GM06990 (cell line): ENCODE measurements at regions not wholly inside any gene's neighbourhood (a gene's known extent, or its start where the extent isn't known, plus 50 kb on each side); places are given as distances from the start of the nearest gene placed in this dataset.

Source experiments
- DNase-seq: peaks from one replicate; pipeline ENCODE4 v3.0.0-alpha.2; 2011; ENCODE audit not compliant: insufficient read length; ENCODE audit errors: extremely low read depth
- H3K27me3 ChIP-seq: replicated peaks from 2 replicates; pipeline ENCODE4 v1.6.0; 2011; ENCODE audit warnings: low read length; ENCODE audit not compliant: control insufficient read depth, insufficient read depth
- H3K36me3 ChIP-seq: 2 replicates; pipeline ENCODE4 v1.5.1; 2011; ENCODE audit warnings: low read length; ENCODE audit not compliant: control insufficient read depth, insufficient read depth
- H3K4me3 ChIP-seq: replicated peaks from 2 replicates; pipeline ENCODE4 v1.5.1; 2011; ENCODE audit warnings: low read depth, mild to moderate bottlenecking, control low read depth, low read length
- TF ChIP-seq, protein P1 (sequence below): IDR thresholded peaks from 2 replicates; pipeline ENCODE4 v1.5.1; 2011; ENCODE audit warnings: low read length, control low read depth, mild to moderate bottlenecking, inconsistent platforms; ENCODE audit not compliant: insufficient read depth, poor library complexity, severe bottlenecking

DNA sequence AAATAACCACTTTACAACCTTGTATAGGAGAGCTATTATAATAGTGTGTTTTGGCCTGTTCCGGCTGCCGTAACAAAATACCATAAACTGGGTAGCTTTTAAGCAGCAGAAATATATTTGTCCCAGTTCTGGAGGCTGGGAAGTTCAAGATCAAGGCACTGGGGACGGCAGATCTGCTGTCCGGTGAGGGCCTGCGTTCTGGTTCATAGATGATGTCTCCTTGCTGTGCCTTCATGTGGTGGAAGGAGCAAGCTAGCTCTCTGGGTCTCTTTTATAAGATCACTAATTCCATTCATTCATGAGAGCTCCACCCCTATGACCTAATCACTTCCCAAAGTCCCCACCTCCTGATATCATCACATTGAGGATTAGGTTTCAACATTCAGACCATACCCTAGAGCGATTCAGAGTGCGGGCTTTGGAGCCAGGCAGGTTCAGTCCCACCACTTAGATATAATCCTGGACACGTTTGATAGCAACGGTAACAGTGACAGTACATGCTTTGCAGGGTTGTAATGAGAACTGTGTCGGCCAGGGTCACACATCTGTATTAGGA is 76.2 kb upstream of the ZFHX3 start:
- TF ChIP-seq, protein P1, sequence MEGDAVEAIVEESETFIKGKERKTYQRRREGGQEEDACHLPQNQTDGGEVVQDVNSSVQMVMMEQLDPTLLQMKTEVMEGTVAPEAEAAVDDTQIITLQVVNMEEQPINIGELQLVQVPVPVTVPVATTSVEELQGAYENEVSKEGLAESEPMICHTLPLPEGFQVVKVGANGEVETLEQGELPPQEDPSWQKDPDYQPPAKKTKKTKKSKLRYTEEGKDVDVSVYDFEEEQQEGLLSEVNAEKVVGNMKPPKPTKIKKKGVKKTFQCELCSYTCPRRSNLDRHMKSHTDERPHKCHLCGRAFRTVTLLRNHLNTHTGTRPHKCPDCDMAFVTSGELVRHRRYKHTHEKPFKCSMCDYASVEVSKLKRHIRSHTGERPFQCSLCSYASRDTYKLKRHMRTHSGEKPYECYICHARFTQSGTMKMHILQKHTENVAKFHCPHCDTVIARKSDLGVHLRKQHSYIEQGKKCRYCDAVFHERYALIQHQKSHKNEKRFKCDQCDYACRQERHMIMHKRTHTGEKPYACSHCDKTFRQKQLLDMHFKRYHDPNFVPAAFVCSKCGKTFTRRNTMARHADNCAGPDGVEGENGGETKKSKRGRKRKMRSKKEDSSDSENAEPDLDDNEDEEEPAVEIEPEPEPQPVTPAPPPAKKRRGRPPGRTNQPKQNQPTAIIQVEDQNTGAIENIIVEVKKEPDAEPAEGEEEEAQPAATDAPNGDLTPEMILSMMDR: no peak
- no peaks in the 10 kb centered on the region for H3K27me3 ChIP-seq
- DNase-seq: no peak
- H3K36me3 ChIP-seq: no peaks in the 10 kb centered on the region
- H3K4me3 ChIP-seq: no peak overlapping the region

DNA sequence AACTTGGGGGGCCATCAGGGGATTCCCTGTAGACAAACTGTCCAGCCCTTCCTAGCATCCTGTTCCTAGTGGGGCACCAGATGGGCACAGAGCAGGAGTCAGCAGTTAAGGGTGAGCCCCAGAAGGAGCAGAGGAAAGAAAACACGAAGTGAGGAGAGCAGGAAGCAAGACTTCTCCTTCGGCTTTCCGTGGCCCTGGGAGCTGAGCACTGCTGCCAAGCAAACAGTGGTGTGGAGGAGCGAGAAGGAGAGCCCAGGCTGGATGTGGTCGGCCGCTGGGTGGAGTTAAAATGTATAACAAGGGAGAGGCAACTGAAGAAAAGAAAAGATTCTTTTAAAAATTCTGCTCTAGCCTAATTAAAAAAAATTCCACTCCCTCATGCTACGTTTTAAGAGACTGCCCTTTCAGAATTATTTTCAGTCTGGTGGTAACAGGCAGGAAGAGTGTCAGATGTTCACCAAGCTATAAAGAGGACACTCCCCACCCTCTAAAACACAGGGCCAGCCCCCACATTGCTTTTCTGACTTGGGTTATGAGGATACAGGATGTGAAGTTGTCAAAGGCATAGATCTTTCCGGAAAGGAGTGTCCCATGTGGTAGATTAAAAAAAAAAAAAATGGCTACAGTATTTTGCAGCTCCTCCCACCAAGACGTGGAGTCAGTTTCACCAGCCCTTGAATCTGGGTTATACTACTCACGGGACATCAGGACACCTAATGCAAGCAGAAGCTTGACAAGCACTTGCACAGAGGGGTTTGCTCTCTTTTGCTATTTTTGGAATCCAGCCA is 74.9 kb upstream of the ZFHX3 start:
- Histone ChIP-seq H3K4me3 (no peak overlapping the region), H3K27me3 (no peaks in the 10 kb centered on the region), H3K36me3 (no peaks in the 10 kb centered on the region)
- TF ChIP-seq, protein P1: no peak
- DNase-seq: no peak

DNA sequence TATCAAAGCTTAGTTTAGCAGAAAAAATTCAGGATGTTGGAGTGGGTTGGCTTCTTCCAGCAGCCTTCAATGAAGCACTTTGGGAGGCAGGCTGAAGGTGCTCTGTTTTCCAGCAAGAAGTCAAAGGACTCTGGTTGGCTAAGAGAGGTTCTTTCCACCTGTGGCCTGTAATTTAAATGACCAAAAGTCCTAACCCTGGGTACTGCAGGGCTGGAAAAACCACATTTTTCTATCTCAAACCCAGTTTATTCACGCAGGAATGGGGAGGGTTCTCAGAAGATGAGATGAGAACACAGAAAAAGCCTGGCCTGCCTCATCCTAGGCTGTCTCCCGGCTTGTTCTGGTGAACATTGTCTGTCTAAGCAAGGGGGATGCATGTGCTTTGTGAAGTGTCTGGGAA is 68.6 kb upstream of the ZFHX3 start:
- Histone ChIP-seq H3K27me3 (no peaks in the 10 kb centered on the region; the same call in 1 of the 2 replicates), H3K4me3 (no peak overlapping the region), H3K36me3 (no peaks in the 10 kb centered on the region)
- TF ChIP-seq, protein P1: no peak
- no peak for DNase-seq

DNA sequence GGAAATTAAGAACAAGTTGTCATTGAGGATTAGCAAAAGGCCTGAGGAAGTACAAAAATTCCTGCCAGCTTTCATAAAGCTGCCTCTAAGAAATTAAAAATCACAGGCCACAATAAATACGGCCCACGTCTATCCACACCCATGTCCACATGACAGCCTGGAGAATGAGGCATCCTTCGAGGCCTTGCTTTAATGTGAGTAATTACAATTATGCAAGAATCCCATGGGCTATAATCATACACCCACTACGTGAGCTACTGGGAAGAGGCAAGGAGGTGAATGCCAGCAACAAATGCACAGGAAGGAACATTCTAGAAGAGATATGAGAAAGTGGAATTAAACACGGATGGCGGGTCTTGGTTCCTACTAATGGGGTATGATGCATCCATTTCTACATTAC is 65.4 kb upstream of the ZFHX3 start:
- TF ChIP-seq, protein P1: no peak
- H3K4me3 ChIP-seq: no peak overlapping the region
- no peak for DNase-seq
- H3K36me3 ChIP-seq: no peaks in the 10 kb centered on the region
- no peaks in the 10 kb centered on the region; the same call in 1 of the 2 replicates for H3K27me3 ChIP-seq

DNA sequence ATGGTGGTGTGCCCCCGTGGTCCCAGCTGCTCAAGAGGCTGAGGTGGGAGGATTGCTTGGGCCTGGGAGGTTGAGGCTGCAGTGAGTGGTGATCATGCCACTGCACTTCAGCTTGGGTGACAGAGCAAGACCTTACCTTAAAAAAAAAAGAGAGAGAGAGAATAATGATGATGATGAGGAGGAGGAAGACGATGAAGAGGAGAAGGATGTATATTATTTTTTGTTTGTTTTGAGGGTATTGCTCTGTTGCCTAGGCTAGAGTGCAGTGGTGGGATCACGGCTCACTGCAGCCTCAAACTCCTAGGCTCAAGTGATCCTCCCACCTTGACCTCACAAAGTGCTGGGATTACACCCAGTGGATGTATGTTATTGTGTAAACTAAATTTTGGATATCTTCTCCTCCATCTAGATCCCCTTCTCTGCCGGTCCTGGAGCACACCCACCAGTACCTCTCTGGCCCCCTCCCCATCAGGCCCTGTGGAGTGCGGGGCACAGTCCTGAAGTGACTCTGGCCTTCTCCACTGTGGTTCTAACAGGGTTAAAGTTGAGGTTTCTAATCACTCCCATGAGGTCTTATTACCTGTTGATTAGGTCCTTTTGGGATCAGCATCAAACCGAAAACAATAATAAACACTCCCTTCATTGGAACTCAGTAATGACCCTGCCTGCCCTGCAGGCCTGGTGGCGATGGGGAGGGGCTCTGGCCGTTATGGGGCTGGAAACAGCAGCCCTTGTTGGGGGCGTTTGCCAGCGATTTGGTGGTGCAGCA is 60.5 kb upstream of the ZFHX3 start:
- H3K4me3 ChIP-seq: no peak overlapping the region
- DNase-seq: no peak
- H3K36me3 ChIP-seq: no peaks in the 10 kb centered on the region
- TF ChIP-seq, protein P1: no peak
- H3K27me3 ChIP-seq: no peaks in the 10 kb centered on the region; the same call in 1 of the 2 replicates
